CD8-positive, alpha-beta memory T cell (primary cell): ENCODE measurements at regions not wholly inside any gene's neighbourhood (a gene's known extent, or its start where the extent isn't known, plus 50 kb on each side); places are given as distances from the start of the nearest gene placed in this dataset.

Experiments used
- CTCF ChIA-PET: fragments of 350-600 bp; sonication (Branson Sonifier 250); formaldehyde crosslinking; loops from one replicate; lab custom pipeline; 2021; ENCODE audit warnings: antibody characterized with exemption; lab: Charles Lee
- POLR2A ChIA-PET: fragments of 350-600 bp; sonication (Branson Sonifier 250); formaldehyde crosslinking; loops from one replicate; lab custom pipeline; 2021; ENCODE audit warnings: antibody characterized with exemption; lab: Charles Lee
- DNase-seq, 5 donors: peaks; one replicate each; pipeline versions ENCODE4 v3.0.0 to v3.0.0-alpha.2; 2020 to 2022; ENCODE audit warnings: mixed read lengths in 1 of 5
- H3K27ac ChIP-seq: one replicate; pipeline ENCODE4 v1.7.0; 2013; ENCODE audit warnings: low read depth, mild to moderate bottlenecking, low read length, moderate library complexity
- H3K27me3 ChIP-seq: 2 replicates; pipeline ENCODE4 v1.7.0; 2013; ENCODE audit warnings: low read length, mild to moderate bottlenecking; ENCODE audit not compliant: insufficient read depth, poor library complexity, severe bottlenecking
- H3K36me3 ChIP-seq: 2 replicates; pipeline ENCODE4 v1.7.0; 2013; ENCODE audit warnings: mild to moderate bottlenecking, low read length, moderate library complexity; ENCODE audit not compliant: insufficient read depth
- H3K4me1 ChIP-seq: 2 replicates; pipeline ENCODE4 v1.7.0; 2013; ENCODE audit warnings: mild to moderate bottlenecking, low read length, moderate library complexity; ENCODE audit not compliant: insufficient read depth
- H3K4me3 ChIP-seq: 2 replicates; pipeline ENCODE4 v1.7.0; 2013; ENCODE audit warnings: mild to moderate bottlenecking, low read length
- H3K9me3 ChIP-seq: 2 replicates; pipeline ENCODE4 v1.7.0; 2013; ENCODE audit warnings: mild to moderate bottlenecking, low read length
- H3K27ac Mint-ChIP-seq, 8 donors: one replicate each; pipeline ENCODE4 v1.8.0; 2020 to 2021; ENCODE audit warnings: mixed read lengths in 8 of 8, mild to moderate bottlenecking in 6 of 8, inconsistent platforms in 3 of 8, moderate library complexity in 3 of 8
- H3K27me3 Mint-ChIP-seq, 2 donors: one replicate each; pipeline ENCODE4 v1.8.0; 2020 to 2021; ENCODE audit warnings: mixed read lengths in 2 of 2, mild to moderate bottlenecking in 1 of 2, moderate library complexity in 1 of 2
- H3K36me3 Mint-ChIP-seq, 3 donors: one replicate each; pipeline ENCODE4 v1.8.0; 2020 to 2021; ENCODE audit warnings: mixed read lengths in 3 of 3, inconsistent platforms in 1 of 3, mild to moderate bottlenecking in 1 of 3
- H3K4me1 Mint-ChIP-seq, 3 donors: one replicate each; pipeline ENCODE4 v1.8.0; 2020 to 2021; ENCODE audit warnings: mixed read lengths in 3 of 3, inconsistent platforms in 1 of 3, mild to moderate bottlenecking in 1 of 3
- H3K4me3 Mint-ChIP-seq, 7 donors: one replicate each; pipeline ENCODE4 v1.8.0; 2020 to 2021; ENCODE audit warnings: mixed read lengths in 7 of 7, mild to moderate bottlenecking in 6 of 7, moderate library complexity in 4 of 7, inconsistent platforms in 2 of 7
- H3K9me3 Mint-ChIP-seq, 5 donors: one replicate each; pipeline ENCODE4 v1.8.0; 2020 to 2022; ENCODE audit warnings: mixed read lengths in 5 of 5, mild to moderate bottlenecking in 3 of 5, moderate library complexity in 2 of 5, inconsistent platforms in 1 of 5

DNA sequence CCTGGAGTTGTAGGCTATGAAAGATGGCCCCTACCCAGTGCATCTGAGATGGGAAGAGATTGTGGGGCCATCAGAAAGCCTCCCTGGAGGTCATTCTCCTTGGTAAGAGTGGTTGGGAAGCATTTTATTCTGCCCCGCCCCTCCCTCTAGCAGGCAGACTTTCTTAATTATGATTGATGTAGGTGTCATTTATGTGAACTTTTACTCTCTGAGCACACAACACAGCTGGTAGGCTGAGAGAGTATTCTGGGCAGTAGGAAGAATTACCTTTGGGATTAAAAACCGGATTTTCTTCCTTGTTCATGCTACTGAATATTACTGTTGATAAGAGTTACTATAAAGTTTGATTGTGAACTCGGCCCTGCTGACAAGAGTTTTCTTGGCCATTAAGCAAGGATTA is 266.8 kb downstream of the TTC6 start:
- H3K27me3 ChIP-seq: no peaks in the 10 kb centered on the region
- CTCF ChIA-PET: no interaction called here
- POLR2A ChIA-PET: no interaction called here
- H3K4me1 Mint-ChIP-seq: no peaks in the 10 kb centered on the region
- H3K4me3 ChIP-seq: no peak overlapping the region
- H3K4me3 Mint-ChIP-seq: no peak overlapping the region
- H3K9me3 ChIP-seq: no peaks in the 10 kb centered on the region
- no peak for DNase-seq
- no peaks in the 10 kb centered on the region for H3K36me3 ChIP-seq
- no peaks in the 10 kb centered on the region for H3K4me1 ChIP-seq
- peaks cover 0 to under 1% of the 10 kb centered on the region in 2 donors for H3K27me3 Mint-ChIP-seq
- H3K9me3 Mint-ChIP-seq: no peaks in the 10 kb centered on the region
- H3K27ac Mint-ChIP-seq: no peak overlapping the region
- H3K27ac ChIP-seq: no peak overlapping the region
- H3K36me3 Mint-ChIP-seq: no peaks in the 10 kb centered on the region

DNA sequence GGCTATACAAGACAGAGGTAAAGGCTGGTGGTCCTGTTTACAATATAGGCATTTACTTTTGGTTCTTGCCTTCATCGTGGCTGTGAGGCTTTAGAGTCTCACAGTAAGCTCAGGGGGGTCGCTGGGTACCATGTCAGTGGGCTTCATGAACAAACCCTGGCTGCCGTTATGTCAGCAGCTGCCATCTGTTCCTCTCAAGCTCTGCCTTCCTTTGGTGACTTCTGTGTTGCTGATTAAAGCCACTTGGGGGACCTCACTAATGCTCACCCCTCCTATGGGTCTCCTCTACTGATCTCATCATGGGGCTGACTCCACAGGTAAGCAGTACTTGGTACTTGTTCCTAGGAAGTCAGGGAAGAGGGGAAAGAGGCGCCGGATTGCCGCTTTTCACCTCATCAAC is 268.7 kb downstream of the TTC6 start:
- H3K4me3 ChIP-seq: no peak overlapping the region
- Mint-ChIP-seq H3K27me3 (peaks cover 0 to 5% of the 10 kb centered on the region in 2 donors), H3K4me1 (no peaks in the 10 kb centered on the region), H3K36me3 (no peaks in the 10 kb centered on the region), H3K4me3 (no peak overlapping the region), H3K9me3 (peaks cover 0 to 3% (median 0%) of the 10 kb centered on the region in 5 donors), H3K27ac (no peak overlapping the region)
- no peaks in the 10 kb centered on the region for H3K4me1 ChIP-seq
- no peaks in the 10 kb centered on the region for H3K36me3 ChIP-seq
- no peaks in the 10 kb centered on the region for H3K9me3 ChIP-seq
- POLR2A ChIA-PET: no interaction called here
- H3K27ac ChIP-seq: no peak overlapping the region
- no peaks in the 10 kb centered on the region for H3K27me3 ChIP-seq
- CTCF ChIA-PET: no interaction called here
- DNase-seq: no peak

DNA sequence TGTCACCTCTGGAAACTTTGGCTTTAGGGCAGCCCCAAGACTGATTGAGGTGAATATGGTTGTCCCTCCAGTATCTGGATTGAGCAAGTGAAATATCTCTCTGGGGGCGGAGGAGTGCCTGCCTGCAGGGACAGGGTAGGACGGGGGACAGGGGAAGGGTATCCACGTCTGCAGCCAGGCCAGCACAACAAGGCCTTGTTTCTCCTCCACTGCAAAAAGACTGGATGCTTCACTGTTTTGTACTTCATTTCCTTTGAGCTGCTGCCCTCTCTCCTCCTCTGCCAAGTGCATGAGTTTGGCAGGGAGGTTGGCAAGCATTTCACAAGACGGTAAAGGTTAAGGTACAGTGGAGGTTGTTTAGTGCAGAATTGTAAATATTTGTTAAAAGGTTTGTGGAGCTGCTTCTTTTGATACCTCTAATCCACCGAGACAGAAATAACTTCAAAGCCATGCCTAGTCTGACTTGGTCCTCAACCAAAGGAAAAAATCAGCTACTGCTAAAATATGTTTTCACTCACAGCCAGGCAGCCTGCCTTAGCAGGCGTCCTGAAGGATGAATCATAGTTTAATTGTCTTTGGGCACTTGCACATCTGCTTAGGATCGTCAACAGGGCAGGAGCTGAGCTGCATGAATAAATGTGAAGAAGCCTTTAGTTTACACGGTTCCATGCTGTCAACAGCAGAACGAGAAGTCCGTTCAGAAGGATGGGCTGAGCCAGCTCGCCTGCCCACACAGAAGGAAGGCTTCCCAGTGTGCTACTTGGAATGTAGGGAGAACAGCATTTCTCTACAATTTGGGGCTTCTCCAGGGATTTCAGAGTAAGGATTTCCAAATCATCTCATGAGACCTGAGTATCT is 269.7 kb downstream of the TTC6 start:
- ChIA-PET CTCF (no interaction called here), POLR2A (no interaction called here)
- H3K4me3 Mint-ChIP-seq: no peak overlapping the region
- H3K4me3 ChIP-seq: no peak overlapping the region
- no peaks in the 10 kb centered on the region for H3K9me3 ChIP-seq
- no peaks in the 10 kb centered on the region for H3K36me3 ChIP-seq
- no peaks in the 10 kb centered on the region for H3K27me3 ChIP-seq
- no peaks in the 10 kb centered on the region for H3K4me1 ChIP-seq
- peaks cover 0 to 3% (median 0%) of the 10 kb centered on the region in 5 donors for H3K9me3 Mint-ChIP-seq
- H3K27me3 Mint-ChIP-seq: peaks cover 0 to 9% of the 10 kb centered on the region in 2 donors
- H3K27ac ChIP-seq: no peak overlapping the region
- H3K4me1 Mint-ChIP-seq: no peaks in the 10 kb centered on the region
- no peak overlapping the region for H3K27ac Mint-ChIP-seq
- DNase-seq: no peak
- no peaks in the 10 kb centered on the region for H3K36me3 Mint-ChIP-seq

DNA sequence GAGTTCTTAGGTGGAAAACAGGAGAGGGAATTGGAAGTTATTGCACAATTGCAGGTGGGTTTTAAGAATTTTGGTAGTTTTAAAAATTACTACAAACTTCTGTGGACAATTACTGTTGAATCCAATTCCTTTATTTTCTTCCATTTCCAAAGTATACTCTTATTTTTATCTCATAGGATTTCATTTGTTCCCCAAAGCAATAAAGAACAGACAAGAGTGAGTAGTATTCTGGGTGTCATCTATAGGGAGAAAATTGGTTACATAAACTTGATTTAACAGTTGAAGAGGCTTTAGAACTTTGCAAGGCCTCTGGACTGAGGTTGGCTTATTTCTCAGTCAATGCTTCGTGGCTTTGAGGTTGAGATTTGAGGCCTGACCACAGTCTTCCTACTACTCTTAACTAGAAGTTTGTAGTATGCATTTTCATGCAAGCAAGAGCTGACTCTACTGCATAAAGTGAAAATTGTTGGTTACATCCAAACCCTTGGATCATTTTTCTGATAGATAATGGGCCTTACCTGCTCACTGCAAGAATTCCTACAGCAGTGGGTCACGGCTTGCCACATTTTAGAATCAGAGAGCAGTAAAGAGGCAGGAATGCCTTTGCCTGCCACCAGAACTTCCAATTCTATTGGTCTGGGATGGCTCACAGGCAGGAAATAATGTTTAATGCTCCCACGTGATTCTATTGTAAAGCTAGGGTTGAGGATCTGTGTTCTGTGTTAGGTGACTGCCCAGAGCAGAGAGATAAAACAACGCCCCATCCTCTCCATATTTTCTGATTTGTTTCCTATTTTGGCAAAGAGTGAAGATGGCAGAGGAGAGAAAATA is 270.5 kb downstream of the TTC6 start:
- DNase-seq: no peak
- no peaks in the 10 kb centered on the region for H3K27me3 ChIP-seq
- no peaks in the 10 kb centered on the region for H3K9me3 ChIP-seq
- ChIA-PET POLR2A (no interaction called here), CTCF (no interaction called here)
- no peak overlapping the region for H3K4me3 ChIP-seq
- H3K36me3 ChIP-seq: no peaks in the 10 kb centered on the region
- no peaks in the 10 kb centered on the region for H3K4me1 ChIP-seq
- H3K4me1 Mint-ChIP-seq: no peaks in the 10 kb centered on the region
- H3K27ac ChIP-seq: no peak overlapping the region
- peaks cover 0 to 13% of the 10 kb centered on the region in 2 donors for H3K27me3 Mint-ChIP-seq
- H3K27ac Mint-ChIP-seq: no peak overlapping the region
- no peak overlapping the region for H3K4me3 Mint-ChIP-seq
- no peaks in the 10 kb centered on the region for H3K36me3 Mint-ChIP-seq
- H3K9me3 Mint-ChIP-seq: peaks cover 0 to 3% (median 0%) of the 10 kb centered on the region in 5 donors

DNA sequence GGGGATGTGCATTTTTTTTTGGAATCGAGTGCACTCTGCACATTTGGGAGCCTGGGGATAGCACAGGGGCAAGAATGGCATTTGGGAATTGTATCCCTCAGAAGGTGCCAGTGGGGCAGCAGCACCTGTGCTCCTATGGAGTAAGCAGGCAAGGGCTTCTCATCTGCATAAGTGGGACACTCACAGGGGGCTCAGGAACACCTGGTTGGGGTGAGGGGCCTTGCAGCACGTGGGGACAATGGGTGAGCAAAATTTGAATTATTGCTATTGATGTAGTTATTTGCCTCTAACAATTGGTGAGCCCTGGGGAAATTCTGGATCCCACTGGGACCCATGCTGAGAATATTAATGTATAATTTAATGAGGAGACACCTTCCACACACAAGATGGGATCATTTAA is 274.2 kb downstream of the TTC6 start:
- Mint-ChIP-seq H3K27me3 (peaks cover 0 to 13% of the 10 kb centered on the region in 2 donors), H3K4me3 (no peak overlapping the region), H3K27ac (no peak overlapping the region), H3K4me1 (peaks cover 2 to 3% (median 3%) of the 10 kb centered on the region in 3 donors), H3K36me3 (no peaks in the 10 kb centered on the region), H3K9me3 (peaks cover 0 to 5% (median 0%) of the 10 kb centered on the region in 5 donors)
- ChIA-PET CTCF (interaction anchor here (1.1 kb wide), 1 partner anchor 8 kb away, joined by 3 read pairs; no protein-coding TSS in a partner anchor), POLR2A (no interaction called here)
- Histone ChIP-seq H3K27ac (no peak overlapping the region), H3K4me3 (no peak overlapping the region), H3K9me3 (no peaks in the 10 kb centered on the region), H3K4me1 (no peaks in the 10 kb centered on the region), H3K27me3 (no peaks in the 10 kb centered on the region), H3K36me3 (no peaks in the 10 kb centered on the region)
- no peak for DNase-seq

DNA sequence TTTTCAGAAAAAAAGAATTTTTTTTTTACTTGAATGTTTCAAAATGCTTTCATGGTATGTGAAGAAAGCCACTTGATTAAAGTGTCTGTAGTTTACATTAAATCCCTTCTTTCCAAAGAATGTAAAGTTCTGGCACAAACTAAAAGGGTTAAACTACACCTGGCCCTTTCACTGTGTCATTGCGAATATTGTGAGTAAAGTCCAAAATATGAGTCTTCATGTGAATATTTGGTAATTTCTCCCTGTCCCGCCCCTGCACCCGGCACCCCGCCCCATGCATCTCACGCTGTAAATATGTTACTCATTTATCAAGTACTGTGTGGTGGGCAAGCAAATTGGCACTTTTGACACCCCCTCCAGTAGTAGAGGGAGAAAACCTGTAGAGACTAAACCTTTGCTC is 274.7 kb downstream of the TTC6 start:
- Mint-ChIP-seq H3K27me3 (peaks cover 0 to 13% of the 10 kb centered on the region in 2 donors), H3K9me3 (peaks cover 0 to 5% (median 0%) of the 10 kb centered on the region in 5 donors), H3K36me3 (no peaks in the 10 kb centered on the region), H3K27ac (no peak overlapping the region), H3K4me1 (peaks cover 6 to 7% (median 7%) of the 10 kb centered on the region in 3 donors), H3K4me3 (no peak overlapping the region)
- no peak for DNase-seq
- Histone ChIP-seq H3K4me3 (no peak overlapping the region), H3K36me3 (no peaks in the 10 kb centered on the region), H3K4me1 (no peaks in the 10 kb centered on the region), H3K9me3 (no peaks in the 10 kb centered on the region), H3K27me3 (no peaks in the 10 kb centered on the region), H3K27ac (no peak overlapping the region)
- ChIA-PET CTCF (no interaction called here), POLR2A (no interaction called here)

DNA sequence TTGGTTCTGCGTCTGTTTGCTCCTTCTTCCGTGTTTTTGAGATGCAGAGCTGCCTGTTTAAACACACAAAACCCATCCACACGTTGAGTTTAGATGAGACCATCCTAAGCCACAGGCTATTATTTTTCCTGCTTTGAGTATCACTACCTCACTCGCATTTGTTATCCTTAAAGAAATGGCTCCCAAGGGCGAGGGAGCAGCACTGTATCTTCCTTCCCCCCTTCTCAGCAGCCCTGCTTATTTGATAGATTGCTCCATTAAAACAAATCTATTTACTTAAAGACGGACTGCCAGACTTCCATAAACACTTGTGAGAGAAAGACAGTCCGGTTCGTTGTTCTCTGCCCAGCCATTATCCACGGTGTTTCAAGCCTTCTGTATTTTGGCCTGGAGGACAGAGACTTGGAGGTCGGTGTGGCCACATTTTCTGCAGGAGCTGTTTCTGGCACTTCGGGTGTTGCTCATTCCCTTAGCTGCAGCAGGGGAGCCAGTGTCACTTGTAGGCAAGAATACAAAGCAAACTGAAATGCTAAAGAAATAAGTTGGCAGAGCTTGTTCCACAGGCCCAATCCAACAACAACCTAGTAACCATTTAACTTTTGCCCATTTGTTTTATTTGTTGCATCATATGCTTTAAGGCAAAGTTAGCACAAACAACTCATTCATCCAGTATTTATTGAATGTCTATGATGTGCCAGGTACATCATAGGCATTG is 275.4 kb downstream of the TTC6 start:
- H3K4me3 Mint-ChIP-seq: no peak overlapping the region
- H3K27ac Mint-ChIP-seq: no peak overlapping the region
- DNase-seq: no peak
- peaks cover 6 to 7% (median 7%) of the 10 kb centered on the region in 3 donors for H3K4me1 Mint-ChIP-seq
- H3K27ac ChIP-seq: no peak overlapping the region
- POLR2A ChIA-PET: no interaction called here
- H3K36me3 ChIP-seq: no peaks in the 10 kb centered on the region
- peaks cover 0 to 5% (median 0%) of the 10 kb centered on the region in 5 donors for H3K9me3 Mint-ChIP-seq
- no peaks in the 10 kb centered on the region for H3K4me1 ChIP-seq
- CTCF ChIA-PET: no interaction called here
- H3K9me3 ChIP-seq: no peaks in the 10 kb centered on the region
- no peaks in the 10 kb centered on the region for H3K36me3 Mint-ChIP-seq
- H3K27me3 ChIP-seq: no peaks in the 10 kb centered on the region
- no peak overlapping the region for H3K4me3 ChIP-seq
- H3K27me3 Mint-ChIP-seq: peaks cover 0 to 13% of the 10 kb centered on the region in 2 donors
